Calu3 (cell line): ENCODE measurements at regions not wholly inside any gene's neighbourhood (a gene's known extent, or its start where the extent isn't known, plus 50 kb on each side); places are given as distances from the start of the nearest gene placed in this dataset.

Experiments used
- BruUV-seq: library from RNA; stranded (reverse); fragments of 400-500 nt; replicated peaks from 2 replicates; lab custom pipeline; 2021; lab: Mats Ljungman, UMichigan
- CTCF ChIA-PET: fragments of 300-600 bp; sonication (Branson Sonifier 250); formaldehyde crosslinking; loops from one replicate; lab custom pipeline; 2022; ENCODE audit warnings: antibody characterized with exemption; lab: Charles Lee
- DNase-seq: peaks from one replicate; pipeline ENCODE4 v3.0.0; 2022
- H3K27ac Mint-ChIP-seq: one replicate; pipeline ENCODE4 v1.8.0; 2022; ENCODE audit warnings: mixed read lengths; ENCODE audit not compliant: unreplicated experiment
- H3K27me3 Mint-ChIP-seq: one replicate; pipeline ENCODE4 v1.8.0; 2022; ENCODE audit warnings: mixed read lengths; ENCODE audit not compliant: unreplicated experiment
- H3K36me3 Mint-ChIP-seq: one replicate; pipeline ENCODE4 v1.8.0; 2022; ENCODE audit warnings: mild to moderate bottlenecking, moderate library complexity, mixed read lengths; ENCODE audit not compliant: insufficient read depth, unreplicated experiment
- H3K4me1 Mint-ChIP-seq: one replicate; pipeline ENCODE4 v1.8.0; 2022; ENCODE audit warnings: mild to moderate bottlenecking, low read depth, mixed read lengths; ENCODE audit not compliant: unreplicated experiment
- H3K4me3 Mint-ChIP-seq: one replicate; pipeline ENCODE4 v1.8.0; 2022; ENCODE audit warnings: mild to moderate bottlenecking, low read depth, moderate library complexity, mixed read lengths; ENCODE audit not compliant: unreplicated experiment
- H3K9me3 Mint-ChIP-seq: one replicate; pipeline ENCODE4 v1.8.0; 2022; ENCODE audit warnings: low read depth, mixed read lengths; ENCODE audit not compliant: unreplicated experiment
- intact Hi-C: fragments of 100-400 bp; cut with micrococcal nuclease; formaldehyde crosslinking; loops from one replicate; pipeline ENCODE4 v1.10.0; 2022; ENCODE audit not compliant: unreplicated experiment
- TF ChIP-seq, protein P1 (sequence below): fragments of 200-600 bp; IDR thresholded peaks from one replicate; pipeline ENCODE4 v1.8.0; 2022; ENCODE audit warnings: antibody characterized with exemption; ENCODE audit not compliant: unreplicated experiment

- no peaks in the 10 kb centered on the region for H3K4me1 Mint-ChIP-seq
- no peak for DNase-seq
- intact Hi-C loops, result no loop called here
- no TSS peak for BruUV-seq
- H3K27ac Mint-ChIP-seq, result no peak overlapping the region
- H3K36me3 Mint-ChIP-seq, result no peaks in the 10 kb centered on the region
- TF ChIP-seq, protein P1, sequence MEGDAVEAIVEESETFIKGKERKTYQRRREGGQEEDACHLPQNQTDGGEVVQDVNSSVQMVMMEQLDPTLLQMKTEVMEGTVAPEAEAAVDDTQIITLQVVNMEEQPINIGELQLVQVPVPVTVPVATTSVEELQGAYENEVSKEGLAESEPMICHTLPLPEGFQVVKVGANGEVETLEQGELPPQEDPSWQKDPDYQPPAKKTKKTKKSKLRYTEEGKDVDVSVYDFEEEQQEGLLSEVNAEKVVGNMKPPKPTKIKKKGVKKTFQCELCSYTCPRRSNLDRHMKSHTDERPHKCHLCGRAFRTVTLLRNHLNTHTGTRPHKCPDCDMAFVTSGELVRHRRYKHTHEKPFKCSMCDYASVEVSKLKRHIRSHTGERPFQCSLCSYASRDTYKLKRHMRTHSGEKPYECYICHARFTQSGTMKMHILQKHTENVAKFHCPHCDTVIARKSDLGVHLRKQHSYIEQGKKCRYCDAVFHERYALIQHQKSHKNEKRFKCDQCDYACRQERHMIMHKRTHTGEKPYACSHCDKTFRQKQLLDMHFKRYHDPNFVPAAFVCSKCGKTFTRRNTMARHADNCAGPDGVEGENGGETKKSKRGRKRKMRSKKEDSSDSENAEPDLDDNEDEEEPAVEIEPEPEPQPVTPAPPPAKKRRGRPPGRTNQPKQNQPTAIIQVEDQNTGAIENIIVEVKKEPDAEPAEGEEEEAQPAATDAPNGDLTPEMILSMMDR, result no peak
- no peak overlapping the region for H3K4me3 Mint-ChIP-seq
- CTCF ChIA-PET, result no interaction called here
- H3K27me3 Mint-ChIP-seq, result no peaks in the 10 kb centered on the region
- no peaks in the 10 kb centered on the region for H3K9me3 Mint-ChIP-seq
Observed at GRCh38 chr4:177222781-177223180, 86.9 kb upstream of the NEIL3 start.

GRCh38 chr4:177225605-177226004, 84.1 kb upstream of the NEIL3 start:
- Mint-ChIP-seq H3K4me1 (no peaks in the 10 kb centered on the region), H3K36me3 (no peaks in the 10 kb centered on the region)

DNA sequence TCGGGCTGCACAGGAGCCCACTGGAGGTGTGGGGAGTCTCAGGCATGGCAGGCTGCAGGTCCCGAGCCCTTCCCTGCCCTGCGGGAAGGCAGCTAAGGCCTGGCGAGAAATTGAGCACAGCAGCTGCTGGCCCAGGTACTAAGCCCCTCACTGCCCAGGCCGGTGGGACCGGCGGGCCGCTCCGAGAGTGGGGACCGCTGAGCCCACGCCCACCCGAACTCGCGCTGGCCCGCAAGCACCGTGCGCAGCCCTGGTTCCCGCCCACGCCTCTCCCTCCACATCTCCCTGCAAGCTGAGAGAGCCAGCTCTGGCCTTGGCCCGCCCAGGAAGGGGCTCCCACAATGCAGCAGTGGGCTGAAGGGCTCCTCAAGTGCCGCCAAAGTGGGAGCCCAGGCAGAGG, 82.0 kb upstream of the NEIL3 start:
- Mint-ChIP-seq H3K9me3 (no peaks in the 10 kb centered on the region), H3K36me3 (no peaks in the 10 kb centered on the region), H3K27ac (no peak overlapping the region), H3K27me3 (no peaks in the 10 kb centered on the region), H3K4me3 (no peak overlapping the region), H3K4me1 (no peaks in the 10 kb centered on the region)
- intact Hi-C loops, result no loop called here
- CTCF ChIA-PET, result no interaction called here
- BruUV-seq, result no TSS peak
- TF ChIP-seq, protein P1, result no peak
- DNase-seq, result no peak

More at GRCh38 chr4:177225605-177226004, 84.1 kb upstream of the NEIL3 start:
- BruUV-seq, result no TSS peak
- DNase-seq, result no peak
- intact Hi-C loops, result no loop called here
- Mint-ChIP-seq H3K4me3 (no peak overlapping the region), H3K9me3 (no peaks in the 10 kb centered on the region), H3K27me3 (no peaks in the 10 kb centered on the region), H3K27ac (no peak overlapping the region)
- TF ChIP-seq, protein P1, result no peak
- CTCF ChIA-PET, result no interaction called here

DNA sequence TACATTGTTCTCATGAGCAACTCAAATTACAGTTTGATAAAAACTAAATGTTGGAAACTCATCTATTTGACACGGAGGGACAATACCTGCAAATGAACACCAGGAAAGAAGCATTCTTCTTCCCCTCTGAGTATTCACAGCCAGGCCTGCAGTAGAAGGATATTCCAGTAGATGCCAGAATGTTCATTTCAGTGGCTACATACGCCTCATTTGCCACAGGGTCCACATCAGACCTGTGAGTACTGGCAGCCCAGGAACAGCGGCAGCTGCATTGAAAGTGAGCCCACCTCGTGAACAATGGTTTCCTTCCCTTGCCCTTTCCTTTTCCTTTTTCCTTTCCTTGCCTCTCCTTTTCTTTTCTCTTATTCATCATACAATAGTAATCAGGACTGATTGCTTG, 81.1 kb upstream of the NEIL3 start:
- Mint-ChIP-seq H3K4me1 (no peaks in the 10 kb centered on the region), H3K27ac (no peak overlapping the region), H3K4me3 (no peak overlapping the region), H3K36me3 (no peaks in the 10 kb centered on the region), H3K9me3 (no peaks in the 10 kb centered on the region), H3K27me3 (no peaks in the 10 kb centered on the region)
- CTCF ChIA-PET, result no interaction called here
- intact Hi-C loops, result no loop called here
- TF ChIP-seq, protein P1, result no peak
- BruUV-seq, result no TSS peak
- DNase-seq, result no peak
